ENCODE measurements at regions not wholly inside any gene's neighbourhood (a gene's known extent, or its start where the extent isn't known, plus 50 kb on each side); places are given as distances from the start of the nearest gene placed in this dataset.

- DNase-seq, result no peak
- WGBS (ENCODE audit: insufficient coverage), result 71% methylated on average over 4 of the region's 7 CpGs
- Histone ChIP-seq H3K27me3 (replicated peaks in 2 of 5; ENCODE audit: control insufficient read depth in 4 of 5, insufficient read depth in 5 of 5, low read length in 4 of 5) (no peaks in the 10 kb centered on the region), H3K9me3 (ENCODE audit: control extremely low read depth in 1 of 5, control insufficient read depth in 4 of 5, insufficient read depth in 2 of 5, low read depth in 1 of 5, low read length in 4 of 5) (peaks cover 0 to 4% (median 3%) of the 10 kb centered on the region in 5 experiments), H3K36me3 (ENCODE audit: control insufficient read depth in 4 of 4, insufficient read depth in 4 of 4, low read length in 3 of 4) (no peaks in the 10 kb centered on the region), H3K4me1 (ENCODE audit: control extremely low read depth in 1 of 4, control insufficient read depth in 4 of 4, insufficient read depth in 4 of 4, low read length in 3 of 4) (no peaks in the 10 kb centered on the region), H3K4me3 (ENCODE audit: control insufficient read depth in 1 of 7, extremely low read depth in 1 of 7, insufficient read depth in 4 of 7, low read depth in 2 of 7, low read length in 6 of 7) (no peak overlapping the region), H3K27ac (ENCODE audit: insufficient read depth in 1 of 2, low read depth in 1 of 2, low read length in 2 of 2, poor library complexity in 1 of 2, severe bottlenecking in 2 of 2) (no peak overlapping the region)
- ChIA-PET CTCF (no interaction called here), POLR2A (no interaction called here)
Observed at GRCh38 chr10:44640429-44640828, 255.5 kb upstream of the CXCL12 start.

DNA sequence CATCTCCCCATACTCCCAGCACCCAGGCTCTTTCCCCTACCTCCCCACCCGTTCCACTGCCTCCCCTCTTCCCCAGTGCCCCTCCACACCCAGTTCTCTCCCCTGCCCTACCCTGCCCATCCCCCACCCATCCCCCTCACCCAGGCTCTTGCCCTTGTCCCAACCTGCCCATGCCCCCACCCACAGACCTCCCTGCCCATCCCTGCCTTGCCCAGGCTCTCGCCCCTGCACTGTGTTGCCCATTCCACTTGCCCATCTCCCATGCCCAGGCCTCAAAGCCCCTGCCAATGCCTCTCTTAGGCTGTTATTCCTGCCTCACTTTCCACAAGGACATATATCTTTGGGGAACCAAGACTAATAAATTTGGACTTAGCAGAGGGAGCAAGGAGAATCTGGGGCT lies 262.6 kb upstream of the CXCL12 start:
- 100% methylated on average over 1 of the region's 2 CpGs for WGBS (ENCODE audit: insufficient coverage)
- H3K36me3 ChIP-seq (ENCODE audit: control insufficient read depth in 4 of 4, insufficient read depth in 4 of 4, low read length in 3 of 4), result no peaks in the 10 kb centered on the region
- no peak for DNase-seq
- ChIA-PET POLR2A (no interaction called here), CTCF (no interaction called here)
- H3K9me3 ChIP-seq (ENCODE audit: control extremely low read depth in 1 of 5, control insufficient read depth in 4 of 5, insufficient read depth in 2 of 5, low read depth in 1 of 5, low read length in 4 of 5), result peaks cover 0 to 3% (median 0%) of the 10 kb centered on the region in 5 experiments
- no peak overlapping the region for H3K27ac ChIP-seq (ENCODE audit: insufficient read depth in 1 of 2, low read depth in 1 of 2, low read length in 2 of 2, poor library complexity in 1 of 2, severe bottlenecking in 2 of 2)
- H3K4me3 ChIP-seq (ENCODE audit: control insufficient read depth in 1 of 7, extremely low read depth in 1 of 7, insufficient read depth in 4 of 7, low read depth in 2 of 7, low read length in 6 of 7), result no peak overlapping the region
- no peaks in the 10 kb centered on the region for H3K27me3 ChIP-seq (replicated peaks in 2 of 5; ENCODE audit: control insufficient read depth in 4 of 5, insufficient read depth in 5 of 5, low read length in 4 of 5)
- H3K4me1 ChIP-seq (ENCODE audit: control extremely low read depth in 1 of 4, control insufficient read depth in 4 of 4, insufficient read depth in 4 of 4, low read length in 3 of 4), result no peaks in the 10 kb centered on the region

DNA sequence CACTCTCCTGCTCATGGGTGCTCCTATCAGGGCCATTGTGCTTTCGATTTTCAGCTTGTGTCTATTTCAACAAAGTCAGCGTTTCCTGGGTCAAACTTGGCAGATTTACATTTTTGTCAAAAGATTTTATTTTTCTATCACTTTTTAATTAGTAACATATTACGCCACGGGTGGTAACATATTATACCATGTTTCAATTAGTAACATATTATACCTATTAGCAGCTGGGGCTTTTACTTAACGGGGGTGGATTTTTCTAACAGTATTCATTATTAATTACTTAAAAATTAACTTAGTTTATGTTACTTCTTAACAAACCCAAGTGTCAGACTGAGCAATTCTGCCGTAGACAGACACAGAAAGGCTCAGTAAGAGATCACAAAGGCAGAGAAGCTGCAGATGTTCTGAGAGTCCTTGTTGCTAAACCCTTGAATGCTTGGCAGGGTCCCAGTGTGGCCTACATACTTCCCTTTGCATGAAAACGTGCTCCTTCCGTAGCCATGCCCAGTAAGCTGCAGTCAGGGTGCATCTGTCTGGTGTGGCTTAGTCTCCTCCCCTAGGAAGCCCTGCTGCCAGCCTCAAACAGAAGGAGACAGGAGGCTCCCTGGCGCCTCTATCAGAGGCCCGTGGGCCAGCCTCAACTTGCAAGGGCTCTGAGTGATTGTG lies 263.1 kb upstream of the CXCL12 start:
- CTCF ChIA-PET, result no interaction called here
- Histone ChIP-seq H3K4me3 (ENCODE audit: control insufficient read depth in 1 of 7, extremely low read depth in 1 of 7, insufficient read depth in 4 of 7, low read depth in 2 of 7, low read length in 6 of 7) (no peak overlapping the region), H3K27me3 (replicated peaks in 2 of 5; ENCODE audit: control insufficient read depth in 4 of 5, insufficient read depth in 5 of 5, low read length in 4 of 5) (no peaks in the 10 kb centered on the region), H3K36me3 (ENCODE audit: control insufficient read depth in 4 of 4, insufficient read depth in 4 of 4, low read length in 3 of 4) (no peaks in the 10 kb centered on the region), H3K9me3 (ENCODE audit: control extremely low read depth in 1 of 5, control insufficient read depth in 4 of 5, insufficient read depth in 2 of 5, low read depth in 1 of 5, low read length in 4 of 5) (peaks cover 0 to 3% (median 0%) of the 10 kb centered on the region in 5 experiments), H3K4me1 (ENCODE audit: control extremely low read depth in 1 of 4, control insufficient read depth in 4 of 4, insufficient read depth in 4 of 4, low read length in 3 of 4) (no peaks in the 10 kb centered on the region), H3K27ac (ENCODE audit: insufficient read depth in 1 of 2, low read depth in 1 of 2, low read length in 2 of 2, poor library complexity in 1 of 2, severe bottlenecking in 2 of 2) (no peak overlapping the region)
- WGBS (ENCODE audit: insufficient coverage), result 81% methylated on average over 4 of the region's 10 CpGs
- POLR2A ChIA-PET, result interaction anchor here (0.5 kb wide), 1 partner anchor 154 kb away, joined by 5 read pairs; no protein-coding TSS in a partner anchor
- DNase-seq, result no peak

- ChIA-PET POLR2A (no interaction called here), CTCF (interaction anchor here (1.3 kb wide), 1 partner anchor 14 kb away, joined by 3 read pairs; no protein-coding TSS in a partner anchor)
- H3K27ac ChIP-seq (ENCODE audit: insufficient read depth in 1 of 2, low read depth in 1 of 2, low read length in 2 of 2, poor library complexity in 1 of 2, severe bottlenecking in 2 of 2), result no peak overlapping the region
- no peak for DNase-seq
- H3K4me3 ChIP-seq (ENCODE audit: control insufficient read depth in 1 of 7, extremely low read depth in 1 of 7, insufficient read depth in 4 of 7, low read depth in 2 of 7, low read length in 6 of 7), result no peak overlapping the region
- 89% methylated on average over 5 of the region's 7 CpGs for WGBS (ENCODE audit: insufficient coverage)
- H3K4me1 ChIP-seq (ENCODE audit: control extremely low read depth in 1 of 4, control insufficient read depth in 4 of 4, insufficient read depth in 4 of 4, low read length in 3 of 4), result no peaks in the 10 kb centered on the region
- no peaks in the 10 kb centered on the region for H3K36me3 ChIP-seq (ENCODE audit: control insufficient read depth in 4 of 4, insufficient read depth in 4 of 4, low read length in 3 of 4)
- peaks cover 0 to 3% (median 0%) of the 10 kb centered on the region in 5 experiments for H3K9me3 ChIP-seq (ENCODE audit: control extremely low read depth in 1 of 5, control insufficient read depth in 4 of 5, insufficient read depth in 2 of 5, low read depth in 1 of 5, low read length in 4 of 5)
- H3K27me3 ChIP-seq (replicated peaks in 2 of 5; ENCODE audit: control insufficient read depth in 4 of 5, insufficient read depth in 5 of 5, low read length in 4 of 5), result no peaks in the 10 kb centered on the region
Observed at GRCh38 chr10:44650691-44651661, 260.2 kb upstream of the TMEM72 start.

- Histone ChIP-seq H3K4me1 (ENCODE audit: control extremely low read depth in 1 of 4, control insufficient read depth in 4 of 4, insufficient read depth in 4 of 4, low read length in 3 of 4) (no peaks in the 10 kb centered on the region), H3K9me3 (ENCODE audit: control extremely low read depth in 1 of 5, control insufficient read depth in 4 of 5, insufficient read depth in 2 of 5, low read depth in 1 of 5, low read length in 4 of 5) (peaks cover 0 to 3% (median 0%) of the 10 kb centered on the region in 5 experiments), H3K4me3 (ENCODE audit: control insufficient read depth in 1 of 7, extremely low read depth in 1 of 7, insufficient read depth in 4 of 7, low read depth in 2 of 7, low read length in 6 of 7) (no peak overlapping the region), H3K36me3 (ENCODE audit: control insufficient read depth in 4 of 4, insufficient read depth in 4 of 4, low read length in 3 of 4) (no peaks in the 10 kb centered on the region), H3K27ac (ENCODE audit: insufficient read depth in 1 of 2, low read depth in 1 of 2, low read length in 2 of 2, poor library complexity in 1 of 2, severe bottlenecking in 2 of 2) (no peak overlapping the region), H3K27me3 (replicated peaks in 2 of 5; ENCODE audit: control insufficient read depth in 4 of 5, insufficient read depth in 5 of 5, low read length in 4 of 5) (peaks cover 0 to 2% (median 0%) of the 10 kb centered on the region in 5 experiments)
- 80% methylated on average over 2 of the region's 4 CpGs for WGBS (ENCODE audit: insufficient coverage)
- no peak for DNase-seq
- ChIA-PET POLR2A (no interaction called here), CTCF (interaction anchor here (1.3 kb wide), 1 partner anchor 13 kb away, joined by 3 read pairs; no protein-coding TSS in a partner anchor)
Observed at GRCh38 chr10:44651834-44652233, 259.3 kb upstream of the TMEM72 start.

- no peak for DNase-seq
- H3K4me1 ChIP-seq (ENCODE audit: control extremely low read depth in 1 of 4, control insufficient read depth in 4 of 4, insufficient read depth in 4 of 4, low read length in 3 of 4), result no peaks in the 10 kb centered on the region
- H3K27me3 ChIP-seq (replicated peaks in 2 of 5; ENCODE audit: control insufficient read depth in 4 of 5, insufficient read depth in 5 of 5, low read length in 4 of 5), result peaks cover 0 to 2% (median 0%) of the 10 kb centered on the region in 5 experiments
- H3K9me3 ChIP-seq (ENCODE audit: control extremely low read depth in 1 of 5, control insufficient read depth in 4 of 5, insufficient read depth in 2 of 5, low read depth in 1 of 5, low read length in 4 of 5), result peaks cover 0 to 3% (median 0%) of the 10 kb centered on the region in 5 experiments
- ChIA-PET POLR2A (no interaction called here), CTCF (no interaction called here)
- H3K36me3 ChIP-seq (ENCODE audit: control insufficient read depth in 4 of 4, insufficient read depth in 4 of 4, low read length in 3 of 4), result no peaks in the 10 kb centered on the region
- no peak overlapping the region for H3K4me3 ChIP-seq (ENCODE audit: control insufficient read depth in 1 of 7, extremely low read depth in 1 of 7, insufficient read depth in 4 of 7, low read depth in 2 of 7, low read length in 6 of 7)
- 94% methylated on average over 2 of the region's 3 CpGs for WGBS (ENCODE audit: insufficient coverage)
- H3K27ac ChIP-seq (ENCODE audit: insufficient read depth in 1 of 2, low read depth in 1 of 2, low read length in 2 of 2, poor library complexity in 1 of 2, severe bottlenecking in 2 of 2), result no peak overlapping the region
Observed at GRCh38 chr10:44659320-44659719, 251.8 kb upstream of the TMEM72 start.

DNA sequence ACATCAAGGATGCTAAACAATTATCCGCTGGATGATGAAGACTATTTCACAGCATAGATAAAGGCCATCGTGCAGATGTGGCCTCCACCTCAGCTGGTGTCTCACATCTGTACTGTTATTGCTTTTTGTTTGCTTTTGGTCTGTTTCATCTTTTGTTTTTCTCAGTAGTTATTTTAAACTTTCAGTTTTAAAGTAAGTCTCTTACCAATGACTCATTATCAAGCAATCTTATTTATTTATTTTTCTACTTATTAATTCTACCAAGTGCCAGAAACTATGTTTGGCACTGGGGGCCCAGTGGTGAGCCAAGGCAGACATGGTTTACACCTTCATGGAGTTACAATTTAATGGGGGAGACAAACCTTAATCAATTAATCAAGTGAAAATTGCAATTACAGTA lies 250.9 kb upstream of the TMEM72 start:
- DNase-seq, result no peak
- Histone ChIP-seq H3K9me3 (ENCODE audit: control extremely low read depth in 1 of 5, control insufficient read depth in 4 of 5, insufficient read depth in 2 of 5, low read depth in 1 of 5, low read length in 4 of 5) (peaks cover 0 to under 1% (median 0%) of the 10 kb centered on the region in 5 experiments), H3K27ac (ENCODE audit: insufficient read depth in 1 of 2, low read depth in 1 of 2, low read length in 2 of 2, poor library complexity in 1 of 2, severe bottlenecking in 2 of 2) (no peak overlapping the region), H3K4me1 (ENCODE audit: control extremely low read depth in 1 of 4, control insufficient read depth in 4 of 4, insufficient read depth in 4 of 4, low read length in 3 of 4) (no peaks in the 10 kb centered on the region), H3K4me3 (ENCODE audit: control insufficient read depth in 1 of 7, extremely low read depth in 1 of 7, insufficient read depth in 4 of 7, low read depth in 2 of 7, low read length in 6 of 7) (no peak overlapping the region), H3K36me3 (ENCODE audit: control insufficient read depth in 4 of 4, insufficient read depth in 4 of 4, low read length in 3 of 4) (no peaks in the 10 kb centered on the region), H3K27me3 (replicated peaks in 2 of 5; ENCODE audit: control insufficient read depth in 4 of 5, insufficient read depth in 5 of 5, low read length in 4 of 5) (peaks cover 0 to 2% (median 0%) of the 10 kb centered on the region in 5 experiments)
- WGBS (ENCODE audit: insufficient coverage), result 90% methylated on average over 2 of the region's 2 CpGs
- ChIA-PET POLR2A (no interaction called here), CTCF (no interaction called here)
